NCI-H146 (cell line): ENCODE measurements at regions not wholly inside any gene's neighbourhood (a gene's known extent, or its start where the extent isn't known, plus 50 kb on each side); places are given as distances from the start of the nearest gene placed in this dataset.

ENCODE experiments used
- DNase-seq: peaks from one replicate; lab custom pipeline; 2025; lab: John Stamatoyannopoulos, UW

- peak; percentile 78 for DNase-seq
Measured at GRCh38 chr2:16050908-16051489, 110.6 kb downstream of the MYCN start.

- DNase-seq: peak; percentile 22
Measured at GRCh38 chr2:16050261-16050907, 110.0 kb downstream of the MYCN start.

- DNase-seq: peak; percentile 49
Measured at GRCh38 chr2:16049406-16049805, 109.1 kb downstream of the MYCN start.

- DNase-seq: no peak
Measured at GRCh38 chr2:16048466-16048865, 108.1 kb downstream of the MYCN start.

- no peak for DNase-seq
Measured at GRCh38 chr2:16047701-16048100, 107.4 kb downstream of the MYCN start.

DNA sequence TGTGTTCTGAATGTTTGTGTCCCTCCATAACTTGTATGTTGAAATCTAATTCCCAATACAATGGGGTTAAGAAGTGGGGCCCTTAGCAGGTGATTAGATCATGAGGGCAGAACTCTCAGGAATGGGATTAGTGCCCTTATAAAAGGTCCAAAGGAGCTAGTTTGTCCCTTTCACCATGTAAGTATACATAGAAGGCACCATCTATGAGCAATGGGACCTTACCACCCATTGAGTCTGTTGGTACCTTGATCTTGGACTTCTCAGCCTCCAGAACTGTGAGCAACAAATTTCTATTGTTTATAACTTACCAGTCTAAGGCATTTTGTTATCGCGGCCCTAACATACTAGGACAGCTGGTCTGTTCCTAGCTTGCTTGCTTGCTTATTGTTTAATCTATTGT lies 106.3 kb downstream of the MYCN start:
- no peak for DNase-seq

DNA sequence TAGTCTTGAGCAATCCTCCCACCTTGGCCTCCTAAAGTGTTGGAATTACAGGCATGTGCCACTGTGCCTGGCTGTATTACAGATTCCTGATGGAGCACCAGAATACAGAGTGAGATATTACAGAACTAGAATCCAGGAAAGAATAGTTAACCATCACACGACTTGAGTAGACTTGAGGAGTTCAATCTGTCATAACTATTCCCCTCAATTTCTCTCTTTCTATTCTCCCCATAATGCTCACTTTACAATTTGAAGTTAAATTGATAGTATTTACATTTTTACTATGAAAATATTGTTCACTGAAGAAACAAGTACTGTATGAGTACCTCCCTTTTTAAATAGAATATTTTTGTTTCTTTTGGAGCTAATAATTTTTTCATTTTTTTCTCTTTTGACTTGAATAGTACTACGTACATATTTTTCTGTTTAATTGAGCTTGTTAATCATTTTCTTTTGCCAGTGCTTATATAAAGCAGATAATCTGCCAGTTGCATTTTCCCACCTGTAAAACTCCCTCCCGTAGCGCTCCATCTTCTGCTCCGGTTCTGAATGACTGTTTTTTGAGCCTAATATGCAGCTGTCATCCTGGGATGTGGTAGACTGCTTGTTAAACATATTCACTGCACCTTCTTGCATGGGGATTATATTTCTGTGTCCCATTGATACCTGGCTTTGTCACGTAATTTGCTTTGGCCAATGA lies 105.5 kb downstream of the MYCN start:
- no peak for DNase-seq

DNA sequence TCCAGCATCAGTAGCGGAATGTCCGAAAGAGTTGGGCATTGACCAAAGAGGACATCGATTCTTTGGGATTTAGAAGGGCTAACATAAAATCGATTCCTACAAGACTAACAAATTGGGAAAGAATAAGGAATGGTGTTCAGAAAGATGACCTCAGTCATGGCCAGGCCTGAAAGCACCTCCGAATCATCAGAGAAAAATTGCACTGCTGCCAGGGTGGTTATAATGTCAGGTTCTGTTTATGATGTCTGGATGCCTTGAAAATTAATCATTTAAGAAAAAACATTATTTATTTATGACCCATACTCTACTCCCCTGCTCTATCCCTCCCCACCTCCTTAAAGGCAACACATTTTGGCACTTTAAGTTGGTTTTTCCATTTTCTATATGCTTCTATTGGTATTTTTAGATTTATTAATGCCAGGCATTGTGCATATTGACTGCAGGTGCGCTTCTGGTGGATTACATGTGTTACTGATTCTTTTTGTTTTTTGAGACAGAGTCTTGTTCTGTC lies 104.7 kb downstream of the MYCN start:
- no peak for DNase-seq

DNA sequence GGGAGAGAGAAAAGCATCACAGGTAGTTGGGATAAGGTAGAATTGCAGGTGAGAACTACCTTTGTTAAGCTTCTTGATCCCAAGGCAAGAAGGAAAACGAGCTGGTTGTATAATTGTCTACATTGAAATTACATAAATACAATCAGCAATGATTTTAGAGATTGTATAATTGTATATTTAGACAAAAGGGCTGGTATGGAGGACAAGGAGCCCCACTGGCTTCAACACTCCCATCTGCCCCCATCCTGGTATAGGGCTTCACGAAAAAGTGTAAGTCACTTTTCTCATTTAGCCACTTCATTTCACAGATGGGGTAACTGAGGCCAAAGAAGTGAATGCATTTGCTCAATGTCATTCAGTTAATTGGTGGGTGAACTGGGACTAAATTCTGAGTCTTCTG lies 103.3 kb downstream of the MYCN start:
- DNase-seq: no peak

- DNase-seq: no peak
Measured at GRCh38 chr2:16043192-16043591, 102.8 kb downstream of the MYCN start.

- DNase-seq: no peak
Measured at GRCh38 chr2:16042201-16042700, 101.9 kb downstream of the MYCN start.

DNA sequence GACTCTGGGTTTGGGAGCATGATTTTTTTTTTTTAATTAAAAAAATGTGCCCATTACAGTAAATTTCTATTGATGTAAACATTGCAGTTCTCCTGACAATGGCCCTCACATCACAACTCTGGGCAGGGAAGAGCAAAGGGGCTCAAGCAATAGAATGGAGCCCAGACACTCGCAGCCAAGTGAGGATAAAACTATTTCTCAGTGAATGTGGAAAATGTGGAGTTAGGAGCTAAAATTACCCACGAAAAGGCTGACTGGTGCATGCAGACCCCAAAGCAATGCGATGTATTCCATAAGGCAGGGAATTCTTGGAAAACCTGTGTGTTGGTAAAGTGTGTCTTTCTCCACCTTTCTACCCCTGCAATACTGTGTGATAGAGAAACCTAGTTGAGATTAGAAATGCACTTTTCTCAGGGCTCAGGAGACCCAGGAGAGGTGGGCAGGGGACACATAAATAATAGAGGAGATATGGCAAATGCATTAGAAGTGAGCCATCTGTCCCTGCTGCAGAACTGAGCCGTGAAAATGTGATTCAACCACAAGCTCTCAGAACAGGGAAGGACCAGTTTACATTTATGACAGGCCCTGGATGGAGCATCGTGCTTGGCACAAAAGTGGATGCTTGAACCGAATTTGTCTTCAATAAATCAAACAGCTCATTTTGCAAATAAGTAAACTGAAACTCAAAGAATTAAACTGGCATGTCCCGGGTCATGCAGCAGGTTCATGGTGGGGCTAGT lies 100.1 kb downstream of the MYCN start:
- DNase-seq: no peak

DNA sequence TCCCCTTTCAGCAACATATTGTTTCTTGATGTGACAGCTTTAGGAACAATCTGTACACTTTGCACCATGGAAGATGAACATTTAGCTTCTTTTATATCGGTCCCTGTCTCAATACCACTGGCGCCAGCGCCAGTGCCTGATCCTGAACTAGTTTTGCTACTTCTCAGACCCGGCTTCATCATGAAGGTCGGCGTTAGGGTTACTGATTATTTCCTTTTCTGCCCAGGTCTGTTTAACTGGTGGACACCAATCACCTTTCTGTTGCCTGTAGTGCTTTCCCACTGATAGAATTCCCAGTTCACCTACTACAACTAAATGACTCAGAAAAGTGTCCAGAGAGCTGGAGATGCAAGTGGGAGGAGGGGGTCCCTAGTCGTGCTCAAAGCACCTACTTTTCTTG lies 99.5 kb downstream of the MYCN start:
- no peak for DNase-seq

DNA sequence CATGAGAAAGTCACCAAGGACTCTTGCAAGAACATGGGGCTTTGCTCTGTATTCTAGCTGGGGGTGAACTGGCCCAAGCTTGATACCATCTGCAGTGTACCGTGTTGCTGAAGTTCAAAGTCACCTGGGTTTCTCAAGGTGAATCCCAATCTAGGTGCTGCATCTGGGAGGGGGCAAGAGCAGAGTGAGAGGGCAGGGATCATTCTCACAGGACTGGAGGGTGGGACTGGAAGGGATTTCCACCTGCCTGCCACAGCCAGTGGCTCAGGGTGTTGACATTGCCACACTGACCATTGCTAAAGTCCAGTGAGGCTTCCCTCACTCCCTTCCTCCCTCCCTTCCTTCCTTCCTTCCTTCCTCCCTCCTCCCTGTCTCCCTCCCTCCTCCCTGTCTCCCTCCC lies 98.7 kb downstream of the MYCN start:
- no peak for DNase-seq

DNA sequence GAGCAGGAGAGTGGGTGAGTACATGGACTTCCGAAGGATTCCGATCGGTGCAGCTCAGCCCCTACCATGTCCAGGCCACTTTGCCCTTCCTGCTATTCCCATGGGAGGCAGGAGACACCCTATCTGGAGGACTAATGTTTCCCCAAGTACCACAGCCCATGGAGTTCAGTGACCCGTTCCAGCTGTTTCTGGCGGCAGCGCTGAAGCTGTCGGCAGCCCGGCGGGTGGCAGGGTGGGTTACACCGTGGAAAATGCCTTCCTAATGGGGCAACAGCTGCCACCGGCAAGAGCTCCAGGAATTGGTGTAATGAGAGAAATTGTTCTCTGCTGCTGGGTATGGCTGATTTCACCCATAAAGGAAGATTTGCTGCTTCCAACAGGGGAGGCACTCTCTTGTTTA lies 98.3 kb downstream of the MYCN start:
- no peak for DNase-seq

DNA sequence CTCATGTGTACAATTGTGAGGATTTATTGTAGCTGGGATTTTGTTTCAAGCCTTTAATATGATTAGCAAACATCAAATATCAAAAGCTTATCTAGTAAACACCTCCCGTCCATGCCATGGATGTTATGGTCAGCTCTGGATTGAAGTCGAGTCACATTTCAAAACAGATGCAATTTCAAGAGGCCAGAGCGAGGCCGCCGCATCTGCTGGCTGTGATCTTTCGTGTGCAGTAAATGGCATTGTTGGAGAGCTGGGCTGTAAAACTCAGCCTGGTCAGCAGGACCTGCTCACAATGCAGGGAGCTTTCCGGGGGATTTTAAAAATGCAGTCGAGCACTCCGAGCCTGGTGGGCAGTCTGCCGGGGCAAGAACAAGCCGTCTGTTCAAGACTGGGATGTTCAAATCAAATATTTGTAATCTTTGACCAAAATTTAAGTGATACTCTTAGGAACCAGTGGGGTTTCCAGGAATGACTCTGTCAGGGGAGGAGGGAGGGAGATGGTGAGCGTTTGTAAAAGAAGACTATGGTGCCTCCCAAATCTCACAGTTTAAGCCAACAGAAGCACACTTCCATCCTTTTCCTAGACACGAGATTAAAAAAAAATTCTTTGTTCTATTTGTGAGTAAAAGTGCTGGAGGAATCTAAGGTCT lies 97.6 kb downstream of the MYCN start:
- no peak for DNase-seq

DNA sequence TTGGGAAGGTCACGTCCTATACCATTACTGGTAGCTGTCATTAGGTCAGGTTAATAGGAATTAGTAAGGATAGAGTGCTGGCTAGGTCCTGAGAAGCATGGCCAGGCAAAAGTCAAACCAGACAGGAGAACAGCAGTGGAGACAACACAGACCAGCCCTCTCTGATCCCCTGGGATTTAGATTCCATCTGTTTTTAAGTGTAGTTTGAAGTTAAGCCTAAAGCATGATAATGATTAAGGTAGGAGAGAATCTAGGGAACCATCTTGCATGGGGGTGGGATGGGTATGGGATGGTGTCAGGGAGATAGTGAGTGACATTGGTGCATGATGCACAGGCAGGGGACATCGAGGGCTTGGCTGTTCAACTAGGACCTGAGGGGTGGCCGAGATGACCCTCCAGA lies 96.6 kb downstream of the MYCN start:
- DNase-seq: no peak

DNA sequence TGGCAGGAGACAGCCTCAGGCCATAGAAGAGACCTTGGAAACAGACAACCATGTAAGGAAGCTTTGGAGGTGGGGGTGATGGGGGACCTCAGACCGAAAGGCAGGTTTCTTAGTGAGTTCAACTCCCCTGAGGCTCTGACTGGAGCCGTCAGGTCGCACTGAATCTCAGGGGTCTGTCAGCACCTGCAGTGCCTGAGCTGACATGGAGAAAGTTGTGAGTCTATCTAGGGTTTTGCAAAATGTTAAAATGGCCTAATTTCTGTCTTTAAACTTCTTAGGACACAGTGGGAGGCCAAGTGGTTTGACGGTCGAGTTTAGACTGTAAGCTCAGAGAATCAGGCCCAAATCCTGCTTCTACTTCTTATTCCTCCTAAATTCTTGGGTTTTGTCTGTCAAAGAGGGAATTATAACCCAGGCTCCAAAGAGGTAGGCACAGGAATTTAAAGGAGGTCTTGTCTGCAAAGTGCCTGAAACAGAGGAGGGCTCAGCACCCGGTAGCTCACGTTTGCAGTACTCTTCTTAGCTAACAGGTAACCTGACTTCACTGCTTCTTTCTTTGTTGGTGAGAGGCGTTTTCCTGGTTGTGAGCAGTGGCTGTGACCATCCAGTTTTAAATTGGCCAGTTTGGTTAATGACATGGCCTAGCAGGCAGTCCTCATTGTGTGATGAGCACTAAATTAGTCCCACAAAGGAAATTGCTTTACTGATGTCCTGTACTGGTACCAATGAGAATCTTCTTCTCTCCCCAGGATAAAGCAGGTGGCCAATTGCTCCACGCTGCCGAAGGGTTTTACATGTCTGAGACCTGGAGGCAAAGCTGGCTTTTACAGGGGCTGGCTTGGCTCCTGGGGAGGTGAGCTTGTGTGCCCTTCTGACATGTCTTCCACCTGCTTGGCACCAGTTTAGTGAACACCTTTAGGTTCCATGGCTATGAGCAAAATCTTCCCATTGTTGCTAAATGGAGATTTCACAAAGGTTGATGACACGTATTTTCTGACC lies 95.7 kb downstream of the MYCN start:
- peak; percentile 45 for DNase-seq

DNA sequence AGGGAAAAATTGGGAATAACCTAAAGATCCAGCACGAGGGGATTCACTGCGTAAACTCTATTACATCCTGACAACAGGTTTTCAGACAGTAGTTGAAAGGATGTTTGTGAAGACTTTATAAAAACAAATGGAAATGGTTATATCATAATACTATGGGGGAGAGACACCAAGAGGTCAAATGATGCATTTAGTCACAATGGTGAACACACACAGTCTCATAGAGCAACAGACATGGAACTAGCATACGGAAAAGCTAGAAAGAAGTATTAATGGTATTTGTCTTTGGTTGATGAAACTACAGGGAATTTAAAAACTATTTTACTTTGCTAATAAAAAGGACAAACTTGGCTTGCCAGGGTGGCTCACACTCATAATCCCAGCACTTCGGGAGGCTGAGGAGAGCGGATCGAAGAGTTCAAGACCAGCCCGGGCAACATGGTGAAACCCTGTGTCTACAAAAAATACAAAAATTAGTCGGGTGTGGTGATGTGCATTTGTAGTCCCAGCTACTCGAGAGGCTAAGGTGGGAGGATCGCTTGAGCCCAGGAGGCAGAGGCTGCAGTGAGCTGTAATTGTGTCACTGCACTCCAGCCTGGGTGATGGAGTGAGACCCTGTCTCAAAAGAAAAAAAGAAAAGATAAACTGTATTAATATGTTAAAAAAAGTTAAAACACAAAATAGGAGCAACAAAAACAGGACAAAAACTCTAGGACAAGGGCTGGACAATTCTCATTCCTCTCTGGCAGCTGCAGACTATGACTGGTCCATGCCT lies 94.8 kb downstream of the MYCN start:
- no peak for DNase-seq
